IMR-90 (cell line): ENCODE measurements at regions not wholly inside any gene's neighbourhood (a gene's known extent, or its start where the extent isn't known, plus 50 kb on each side); places are given as distances from the start of the nearest gene placed in this dataset.
A peak's percentile ranks its signal among the peaks of the same experiment; 100 is the strongest.

Experiments used
- ATAC-seq: fragments of 200-7000 bp; cut with Tn5 transposase; 2 replicates; pipeline ENCODE4 v1.9.1; 2020; ENCODE audit warnings: low read depth, mild to moderate bottlenecking, moderate library complexity
- BruUV-seq: library from RNA; stranded (reverse); fragments of 400-500 nt; replicated peaks from 2 replicates; lab custom pipeline; 2021; lab: Mats Ljungman, UMichigan
- CTCF ChIA-PET: fragments of 300-600 bp; formaldehyde crosslinking; extraction: SDS; loops from one replicate; lab custom pipeline; 2021; ENCODE audit warnings: antibody characterized with exemption; lab: Yijun Ruan, JAX
- POLR2A ChIA-PET: fragments of 300-600 bp; sonication (Branson Sonifier 250); formaldehyde crosslinking; loops from one replicate; lab custom pipeline; 2022; ENCODE audit warnings: antibody characterized with exemption; ENCODE audit not compliant: unreplicated experiment; lab: Charles Lee
- DNase-seq: peaks from one replicate; pipeline ENCODE4 v3.0.0; 2013
- H2AFZ ChIP-seq: replicated peaks from 2 replicates; pipeline ENCODE3; 2013; ENCODE audit warnings: low read length, mild to moderate bottlenecking; ENCODE audit not compliant: poor library complexity
- H2AK5ac ChIP-seq: 2 replicates; pipeline ENCODE4 v1.6.1; 2013; ENCODE audit warnings: low read depth, low read length, inconsistent platforms
- H2AK9ac ChIP-seq: replicated peaks from 2 replicates; pipeline ENCODE3; 2013; ENCODE audit warnings: mild to moderate bottlenecking, low read depth, low read length, moderate library complexity; ENCODE audit not compliant: poor library complexity
- H2BK120ac ChIP-seq: 2 replicates; pipeline ENCODE4 v1.6.1; 2013; ENCODE audit warnings: low read depth, low read length, inconsistent platforms
- H2BK15ac ChIP-seq: 3 replicates; pipeline ENCODE4 v1.6.1; 2013; ENCODE audit warnings: low read depth, low read length, inconsistent platforms
- H2BK20ac ChIP-seq: 2 replicates; pipeline ENCODE4 v1.6.1; 2013; ENCODE audit warnings: low read depth, mild to moderate bottlenecking, inconsistent platforms, low read length, moderate library complexity
- H2BK5ac ChIP-seq: 2 replicates; pipeline ENCODE4 v1.6.1; 2013; ENCODE audit warnings: mild to moderate bottlenecking, low read depth, low read length, inconsistent platforms; ENCODE audit not compliant: poor library complexity, severe bottlenecking
- H3K14ac ChIP-seq: replicated peaks from 2 replicates; pipeline ENCODE4 v1.6.1; 2013; ENCODE audit warnings: low read depth, low read length, inconsistent platforms
- H3K18ac ChIP-seq: 2 replicates; pipeline ENCODE4 v1.6.1; 2013; ENCODE audit warnings: low read depth, low read length, control low read depth
- H3K23ac ChIP-seq: 2 replicates; pipeline ENCODE4 v1.6.1; 2013; ENCODE audit warnings: low read depth, low read length, inconsistent platforms
- H3K27ac ChIP-seq: 2 replicates; pipeline ENCODE4 v1.5.1; 2013; ENCODE audit warnings: mild to moderate bottlenecking, control low read depth, low read length; ENCODE audit not compliant: insufficient read depth
- H3K27me3 ChIP-seq: 2 replicates; pipeline ENCODE4 v1.6.1; 2013; ENCODE audit warnings: low read length; ENCODE audit not compliant: control insufficient read depth, insufficient read depth
- H3K36me3 ChIP-seq: 2 replicates; pipeline ENCODE4 v1.6.1; 2013; ENCODE audit warnings: low read length, mixed read lengths; ENCODE audit not compliant: control insufficient read depth, insufficient read depth
- H3K4ac ChIP-seq: 2 replicates; pipeline ENCODE4 v1.6.1; 2013; ENCODE audit warnings: low read depth, low read length, inconsistent platforms
- H3K4me1 ChIP-seq: 2 replicates; pipeline ENCODE4 v1.6.1; 2013; ENCODE audit warnings: low read length, mixed read lengths; ENCODE audit not compliant: control insufficient read depth, insufficient read depth
- H3K4me2 ChIP-seq: 2 replicates; pipeline ENCODE4 v1.6.1; 2013; ENCODE audit warnings: low read depth, mild to moderate bottlenecking, control low read depth, low read length, moderate library complexity
- H3K4me3 ChIP-seq: 2 replicates; pipeline ENCODE4 v1.5.1; 2013; ENCODE audit warnings: low read depth, mild to moderate bottlenecking, control low read depth, low read length, moderate library complexity; ENCODE audit not compliant: insufficient read depth
- H3K56ac ChIP-seq: 2 replicates; pipeline ENCODE4 v1.6.1; 2013; ENCODE audit warnings: low read length, inconsistent platforms; ENCODE audit not compliant: insufficient read depth; ENCODE audit errors: extremely low read depth
- H3K79me1 ChIP-seq, 2 experiments: 2 replicates each; pipeline ENCODE4 v1.6.1; 2013; ENCODE audit warnings: low read length in 2 of 2, inconsistent platforms in 1 of 2, low read depth in 1 of 2
- H3K9ac ChIP-seq: 2 replicates; pipeline ENCODE4 v1.6.1; 2013; ENCODE audit warnings: low read depth, low read length, control low read depth
- H3K9me1 ChIP-seq: 2 replicates; pipeline ENCODE4 v1.6.1; 2013; ENCODE audit warnings: low read length, inconsistent platforms; ENCODE audit not compliant: insufficient read depth
- H3K9me3 ChIP-seq: 2 replicates; pipeline ENCODE4 v1.6.1; 2013; ENCODE audit warnings: low read length; ENCODE audit not compliant: control insufficient read depth, insufficient read depth
- H4K20me1 ChIP-seq: 2 replicates; pipeline ENCODE4 v1.6.1; 2013; ENCODE audit warnings: low read length, inconsistent platforms; ENCODE audit not compliant: insufficient read depth
- H4K5ac ChIP-seq: 2 replicates; pipeline ENCODE4 v1.6.1; 2013; ENCODE audit warnings: mild to moderate bottlenecking, low read depth, low read length, control low read depth
- H4K8ac ChIP-seq, 2 experiments: 2 replicates each; pipeline ENCODE4 v1.6.1; 2013; ENCODE audit warnings: low read depth in 2 of 2, low read length in 2 of 2, control low read depth in 1 of 2, inconsistent platforms in 1 of 2
- H4K91ac ChIP-seq: 2 replicates; pipeline ENCODE4 v1.6.1; 2013; ENCODE audit warnings: low read depth, low read length, inconsistent platforms; ENCODE audit not compliant: insufficient read depth
- BHLHE40 ChIP-seq: fragments of 150-350 bp; IDR thresholded peaks from 2 replicates; pipeline ENCODE4 v1.6.1; 2016; ENCODE audit warnings: mild to moderate bottlenecking, low read depth, low read length
- CHD1 ChIP-seq: IDR thresholded peaks from 2 replicates; pipeline ENCODE4 v1.6.1; 2012; ENCODE audit warnings: low read depth, low read length, improper control_type of control experiment
- MAZ ChIP-seq: IDR thresholded peaks from 2 replicates; pipeline ENCODE4 v1.6.1; 2012; ENCODE audit warnings: low read depth, mild to moderate bottlenecking, low read length, improper control_type of control experiment, moderate library complexity, borderline replicate concordance
- NFE2L2 ChIP-seq: fragments of 150-350 bp; IDR thresholded peaks from 2 replicates; pipeline ENCODE4 v1.6.1; 2016; ENCODE audit warnings: low read depth, mild to moderate bottlenecking, low read length
- RAD21 ChIP-seq: IDR thresholded peaks from 2 replicates; pipeline ENCODE4 v1.6.1; 2012; ENCODE audit warnings: low read length, improper control_type of control experiment
- RCOR1 ChIP-seq: IDR thresholded peaks from 2 replicates; pipeline ENCODE4 v1.6.1; 2012; ENCODE audit warnings: mild to moderate bottlenecking, low read length, improper control_type of control experiment; ENCODE audit not compliant: insufficient replicate concordance
- RFX5 ChIP-seq: IDR thresholded peaks from 2 replicates; pipeline ENCODE4 v1.8.0; 2012; ENCODE audit warnings: low read depth, mild to moderate bottlenecking, low read length, moderate library complexity
- SMC3 ChIP-seq: fragments of 150-350 bp; IDR thresholded peaks from 2 replicates; pipeline ENCODE4 v1.6.1; 2016; ENCODE audit warnings: low read depth, mild to moderate bottlenecking, antibody characterized with exemption, low read length, moderate library complexity
- WGBS, 2 experiments: methylation state at CpG; one replicate each; pipeline versions ENCODE4 v1.1.5 to v1.1.7; 2013; ENCODE audit warnings: missing lambda C conversion rate in 2 of 2; ENCODE audit not compliant: insufficient read length in 1 of 2; ENCODE audit errors: extremely low coverage in 2 of 2; 5-methylcytosine and 5-hydroxymethylcytosine counted together
- dilution Hi-C: fragments of 300-500 bp; cut with HindIII; formaldehyde crosslinking; loops from one replicate; pipeline ENCODE4 v1.14.3; 2018; ENCODE audit warnings: low sequenced_read_pairs; ENCODE audit not compliant: unreplicated experiment
- in situ Hi-C: fragments of 300-500 bp; cut with MboI; formaldehyde crosslinking; loops from 3 replicates; pipeline ENCODE4 v1.14.3; 2019; ENCODE audit warnings: low sequenced_read_pairs, inconsistent platforms, mixed read lengths
- intact Hi-C: fragments of 100-400 bp; cut with micrococcal nuclease; formaldehyde crosslinking; loops from 2 replicates; pipeline ENCODE4 v1.10.0; 2022
- TF ChIP-seq, protein P1 (sequence below): conservative IDR thresholded peaks from 2 replicates; pipeline ENCODE4 v1.5.1; 2012; ENCODE audit warnings: mild to moderate bottlenecking, low read depth, low read length, improper control_type of control experiment

DNA sequence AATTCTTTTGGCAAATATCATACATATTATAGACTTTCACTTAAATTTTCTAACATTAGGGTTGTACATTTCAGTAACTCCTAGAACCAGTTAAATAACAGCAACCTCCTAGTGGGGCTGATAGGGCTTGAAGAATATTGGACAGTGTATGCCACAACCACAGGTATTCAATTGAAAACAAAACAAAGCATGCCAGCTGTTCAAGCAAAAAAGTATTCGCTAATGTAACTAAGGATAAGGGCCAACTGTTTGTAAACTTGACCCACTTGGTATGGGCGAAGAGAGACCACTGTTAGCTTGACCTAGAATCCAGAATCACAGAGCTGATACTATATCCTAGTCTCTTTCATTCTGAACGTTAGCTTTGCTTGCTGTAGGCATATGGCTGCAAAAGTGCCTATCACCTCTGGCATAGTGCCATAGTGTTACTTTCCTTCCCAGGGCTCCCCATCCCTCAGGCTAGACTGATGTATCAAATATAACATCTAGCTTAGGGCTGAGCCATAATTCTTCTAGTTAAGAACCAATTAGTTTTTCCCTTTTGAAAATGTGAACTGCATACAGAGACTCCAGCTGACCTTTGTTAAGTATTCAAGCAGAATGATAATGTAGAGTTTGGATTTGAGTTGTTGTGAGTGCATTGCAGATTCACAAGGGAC is 458.8 kb upstream of the NRXN1 start:
- Histone ChIP-seq H3K4me2 (no peak overlapping the region; the same call in 1 of the 2 replicates), H4K5ac (no peak overlapping the region), H3K4ac (no peak overlapping the region), H3K9ac (no peak overlapping the region), H4K91ac (no peak overlapping the region), H3K14ac (no peak overlapping the region), H2BK20ac (no peak overlapping the region), H2AK5ac (no peak overlapping the region), H3K9me3 (peaks cover 2% of the 10 kb centered on the region; the same call in 1 of the 2 replicates), H3K79me1 (no peaks in the 10 kb centered on the region), H2BK15ac (no peak overlapping the region), H2AFZ (no peak overlapping the region), H3K9me1 (no peaks in the 10 kb centered on the region), H3K4me1 (no peaks in the 10 kb centered on the region), H2BK120ac (no peak overlapping the region), H2AK9ac (no peak overlapping the region), H3K56ac (no peak overlapping the region), H4K8ac (no peak overlapping the region), H3K18ac (no peak overlapping the region; the same call in 1 of the 2 replicates), H2BK5ac (no peak overlapping the region), H3K36me3 (no peaks in the 10 kb centered on the region), H3K4me3 (no peak overlapping the region), H4K20me1 (no peaks in the 10 kb centered on the region), H3K27ac (no peak overlapping the region), H3K23ac (no peak overlapping the region), H3K27me3 (no peaks in the 10 kb centered on the region)
- in situ Hi-C loops: no loop called here
- intact Hi-C loops: no loop called here
- TF ChIP-seq, protein P1, sequence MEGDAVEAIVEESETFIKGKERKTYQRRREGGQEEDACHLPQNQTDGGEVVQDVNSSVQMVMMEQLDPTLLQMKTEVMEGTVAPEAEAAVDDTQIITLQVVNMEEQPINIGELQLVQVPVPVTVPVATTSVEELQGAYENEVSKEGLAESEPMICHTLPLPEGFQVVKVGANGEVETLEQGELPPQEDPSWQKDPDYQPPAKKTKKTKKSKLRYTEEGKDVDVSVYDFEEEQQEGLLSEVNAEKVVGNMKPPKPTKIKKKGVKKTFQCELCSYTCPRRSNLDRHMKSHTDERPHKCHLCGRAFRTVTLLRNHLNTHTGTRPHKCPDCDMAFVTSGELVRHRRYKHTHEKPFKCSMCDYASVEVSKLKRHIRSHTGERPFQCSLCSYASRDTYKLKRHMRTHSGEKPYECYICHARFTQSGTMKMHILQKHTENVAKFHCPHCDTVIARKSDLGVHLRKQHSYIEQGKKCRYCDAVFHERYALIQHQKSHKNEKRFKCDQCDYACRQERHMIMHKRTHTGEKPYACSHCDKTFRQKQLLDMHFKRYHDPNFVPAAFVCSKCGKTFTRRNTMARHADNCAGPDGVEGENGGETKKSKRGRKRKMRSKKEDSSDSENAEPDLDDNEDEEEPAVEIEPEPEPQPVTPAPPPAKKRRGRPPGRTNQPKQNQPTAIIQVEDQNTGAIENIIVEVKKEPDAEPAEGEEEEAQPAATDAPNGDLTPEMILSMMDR: no peak
- TF ChIP-seq BHLHE40 (no peak), SMC3 (no peak), CHD1 (no peak), MAZ (no peak), RFX5 (no peak), RCOR1 (no peak), NFE2L2 (no peak), RAD21 (no peak)
- ATAC-seq (peak; percentile 11; the same call in 1 of the 2 replicates), DNase-seq (no peak)
- no CpG with 5 or more reads among the region's 3 CpGs for WGBS, 2 experiments
- dilution Hi-C loops: no loop called here
- ChIA-PET POLR2A (no interaction called here), CTCF (interaction anchor here (0.6 kb wide), 2 partner anchors 393 to 745 kb away, joined by 3 read pairs; no protein-coding TSS in a partner anchor)
- BruUV-seq: no TSS peak
